HepG2 (cell line): ENCODE measurements at regions not wholly inside any gene's neighbourhood (a gene's known extent, or its start where the extent isn't known, plus 50 kb on each side); places are given as distances from the start of the nearest gene placed in this dataset.

Experiments
- ATAC-seq: fragments of 200-7000 bp; cut with Tn5 transposase; 3 replicates; pipeline ENCODE4 v1.9.1; 2020; ENCODE audit warnings: mild to moderate bottlenecking, moderate library complexity
- BruUV-seq: library from RNA; stranded (reverse); fragments of 400-500 nt; replicated peaks from 2 replicates; lab custom pipeline; 2021; lab: Mats Ljungman, UMichigan
- CTCF ChIA-PET: fragments of 300-600 bp; formaldehyde crosslinking; extraction: SDS; loops from one replicate; lab custom pipeline; 2021; ENCODE audit warnings: low total read pairs, inconsistent platforms, low intra/inter-chr PET ratio; lab: Yijun Ruan, JAX
- POLR2A ChIA-PET: fragments of 350-600 bp; sonication (Branson Sonifier 250); formaldehyde crosslinking; loops from one replicate; lab custom pipeline; 2020; ENCODE audit warnings: antibody characterized with exemption, inconsistent platforms; lab: Yijun Ruan, JAX
- DNase-seq: peaks from one replicate; pipeline ENCODE4 v3.0.0-alpha.2; 2015; ENCODE audit warnings: low spot score
- FAIRE-seq: peaks from 3 replicates; lab custom pipeline; 2011; peaks lifted over from hg19 to GRCh38; lab: Jason Lieb, UNC
- H2AFZ ChIP-seq: one replicate; pipeline ENCODE4 v1.6.1; 2011; ENCODE audit warnings: low read length, inconsistent platforms
- H3K27ac ChIP-seq: fragments of 300-600 bp; 3 replicates; pipeline ENCODE4 v1.8.0; 2011; ENCODE audit warnings: mixed run types, mild to moderate bottlenecking, mixed read lengths, low read length, inconsistent platforms; ENCODE audit not compliant: insufficient read depth; ENCODE audit errors: extremely low read length
- H3K27me3 ChIP-seq, 2 experiments: fragments of 200-600 bp in 1 of 2; 2 replicates in 1 of 2; 3 replicates in 1 of 2; pipeline versions ENCODE4 v1.6.0 to v1.8.0; 2011; ENCODE audit warnings: low read length in 2 of 2, mild to moderate bottlenecking in 2 of 2, moderate library complexity in 2 of 2, inconsistent platforms in 1 of 2; ENCODE audit not compliant: insufficient read depth in 2 of 2, control insufficient read depth in 1 of 2
- H3K36me3 ChIP-seq, 2 experiments: fragments of 200-600 bp in 1 of 2; replicated peaks in 1 of 2; 2 replicates in 1 of 2; 3 replicates in 1 of 2; pipeline versions ENCODE4 v1.5.1 to v1.8.0; 2011; ENCODE audit warnings: low read length in 2 of 2, inconsistent platforms in 1 of 2; ENCODE audit not compliant: insufficient read depth in 2 of 2, control insufficient read depth in 1 of 2
- H3K4me1 ChIP-seq: 2 replicates; pipeline ENCODE4 v1.5.1; 2012; ENCODE audit warnings: low read length, inconsistent platforms; ENCODE audit not compliant: insufficient read depth
- H3K4me2 ChIP-seq: 2 replicates; pipeline ENCODE4 v1.6.0; 2011; ENCODE audit warnings: low read depth, low read length, inconsistent platforms
- H3K4me3 ChIP-seq, 3 experiments: fragments of 200-600 bp in 1 of 3; sonication (generic), shearing (Covaris generic) in 1 of 3; replicated peaks in 1 of 3; 2 replicates each; pipeline ENCODE4 v1.5.1; 2011 to 2016; ENCODE audit warnings: low read length in 3 of 3, inconsistent platforms in 2 of 3, low read depth in 2 of 3, mild to moderate bottlenecking in 2 of 3, control low read depth in 1 of 3, mixed read lengths in 1 of 3; ENCODE audit not compliant: insufficient read depth in 1 of 3
- H3K79me2 ChIP-seq: one replicate; pipeline ENCODE4 v1.6.1; 2011; ENCODE audit warnings: low read length, inconsistent platforms; ENCODE audit not compliant: insufficient read depth
- H3K9ac ChIP-seq: 2 replicates; pipeline ENCODE4 v1.6.0; 2011; ENCODE audit warnings: mild to moderate bottlenecking, low read depth, low read length, inconsistent platforms; ENCODE audit not compliant: insufficient read depth
- H3K9me3 ChIP-seq: 2 replicates; pipeline ENCODE4 v1.5.1; 2012; ENCODE audit warnings: mild to moderate bottlenecking, low read length
- H4K20me1 ChIP-seq: 2 replicates; pipeline ENCODE4 v1.6.0; 2011; ENCODE audit warnings: inconsistent platforms, mild to moderate bottlenecking, low read length, moderate library complexity; ENCODE audit not compliant: insufficient read depth
- ATF7 ChIP-seq, 2 experiments: fragments of 450-650 bp in 1 of 2; sonication (generic) in 1 of 2; formaldehyde crosslinking in 1 of 2; IDR thresholded peaks; 2 replicates each; pipeline versions ENCODE4 v1.4.0 to v1.6.1; 2016 to 2020; ENCODE audit warnings: antibody characterized with exemption in 1 of 2, mild to moderate bottlenecking in 1 of 2, missing genetic modification reagents in 1 of 2
- CREB1 ChIP-seq, 2 experiments: fragments of 450-650 bp in 1 of 2; IDR thresholded peaks; 2 replicates each; pipeline ENCODE4 v1.6.1; 2016 to 2017; ENCODE audit warnings: control low read depth in 1 of 2, mild to moderate bottlenecking in 1 of 2, missing compliant biosample characterization in 1 of 2, missing genetic modification characterization in 1 of 2
- HDAC6 ChIP-seq: fragments of 200-600 bp; sonication (generic); IDR thresholded peaks from 2 replicates; pipeline ENCODE4 v1.7.0; 2017; ENCODE audit warnings: mild to moderate bottlenecking, antibody characterized with exemption, low read length, low read depth
- HNF4A ChIP-seq: sonication (generic); formaldehyde crosslinking; IDR thresholded peaks from 2 replicates; pipeline ENCODE4 v1.4.0; 2020; ENCODE audit warnings: missing genetic modification reagents
- HNF4G ChIP-seq, 2 experiments: sonication (generic) in 1 of 2; formaldehyde crosslinking in 1 of 2; IDR thresholded peaks; 2 replicates each; pipeline versions ENCODE4 v1.4.0 to v1.6.1; 2011 to 2020; ENCODE audit warnings: borderline replicate concordance in 2 of 2, low read depth in 2 of 2, mild to moderate bottlenecking in 2 of 2, low read length in 1 of 2, missing genetic modification reagents in 1 of 2, moderate library complexity in 1 of 2
- ISL2 ChIP-seq: sonication (generic); formaldehyde crosslinking; IDR thresholded peaks from 2 replicates; pipeline ENCODE4 v1.5.0; 2020; ENCODE audit warnings: missing genetic modification reagents
- MAZ ChIP-seq, 2 experiments: sonication (generic) in 1 of 2; formaldehyde crosslinking in 1 of 2; IDR thresholded peaks; 2 replicates each; pipeline versions ENCODE4 v1.5.0 to v1.6.1; 2012 to 2020; ENCODE audit warnings: low read depth in 2 of 2, mild to moderate bottlenecking in 2 of 2, borderline replicate concordance in 1 of 2, improper control_type of control experiment in 1 of 2, low read length in 1 of 2, missing genetic modification reagents in 1 of 2, moderate library complexity in 1 of 2
- MTA1 ChIP-seq: sonication (generic); formaldehyde crosslinking; IDR thresholded peaks from 2 replicates; pipeline ENCODE4 v1.4.0; 2020; ENCODE audit warnings: missing genetic modification reagents, mild to moderate bottlenecking, borderline replicate concordance
- ZBTB34 ChIP-seq: sonication (generic); formaldehyde crosslinking; IDR thresholded peaks from 2 replicates; pipeline ENCODE4 v1.8.0; 2022; ENCODE audit warnings: mild to moderate bottlenecking, missing genetic modification reagents
- ZNF646 ChIP-seq: sonication (generic); formaldehyde crosslinking; IDR thresholded peaks from 2 replicates; pipeline ENCODE4 v1.9.0; 2021; ENCODE audit warnings: mild to moderate bottlenecking, missing genetic modification reagents
- WGBS: methylation state at CpG from one replicate; pipeline ENCODE4 v1.1.6; 2017; ENCODE audit warnings: low lambda C conversion rate; 5-methylcytosine and 5-hydroxymethylcytosine counted together
- in situ Hi-C: cut with HindIII; loops from 2 replicates; pipeline ENCODE4 v1.10.0; 2017; ENCODE audit warnings: low pct_unique_long_range_greater_than_20kb; ENCODE audit not compliant: extremely low pct_ligation_motif_present
- intact Hi-C: fragments of 100-400 bp; cut with micrococcal nuclease; formaldehyde crosslinking; loops from one replicate; pipeline ENCODE4 v1.10.0; 2022; ENCODE audit not compliant: unreplicated experiment

- TF ChIP-seq MTA1 (CRISPR knock-in tag) (no peak), ISL2 (CRISPR knock-in tag) (no peak), HNF4G (IDR thresholded peaks at IDR 0.05; ENCODE audit: borderline replicate concordance, low read depth, low read length) (no peak), HNF4G (CRISPR knock-in tag; IDR thresholded peaks at IDR 0.05; ENCODE audit: borderline replicate concordance, low read depth) (no peak)
Measured at GRCh38 chr4:175405961-175406360, 406.1 kb downstream of the GPM6A start (continued).

- FAIRE-seq (no peak), ATAC-seq (no peak), DNase-seq (no peak)
- CTCF ChIA-PET: no interaction called here
- BruUV-seq: no TSS peak
- Histone ChIP-seq H3K4me3 (no peak overlapping the region), H3K4me1 (no peaks in the 10 kb centered on the region), H3K79me2 (no peaks in the 10 kb centered on the region), H3K27me3 (no peaks in the 10 kb centered on the region), H4K20me1 (no peaks in the 10 kb centered on the region), H2AFZ (no peak overlapping the region), H3K36me3 (no peaks in the 10 kb centered on the region), H3K4me2 (no peak overlapping the region), H3K27ac (no peak overlapping the region), H3K9ac (no peak overlapping the region), H3K9me3 (peaks cover 79% of the 10 kb centered on the region)
- TF ChIP-seq HNF4A (CRISPR knock-in tag) (no peak), ZNF646 (CRISPR knock-in tag) (no peak), ZBTB34 (CRISPR knock-in tag) (no peak), MAZ (IDR thresholded peaks at IDR 0.05; ENCODE audit: borderline replicate concordance, low read depth, low read length) (no peak), MAZ (CRISPR knock-in tag; IDR thresholded peaks at IDR 0.05; ENCODE audit: low read depth) (no peak), ATF7 (IDR thresholded peaks at IDR 0.05) (peak; percentile 79), ATF7 (CRISPR knock-in tag; IDR thresholded peaks at IDR 0.05) (no peak), HDAC6 (no peak), CREB1 (IDR thresholded peaks at IDR 0.05) (peak; percentile 40; the same call in 1 of the 2 replicates), CREB1 (CRISPR knock-in tag; IDR thresholded peaks at IDR 0.05) (no peak)
- WGBS: 28% methylated on average over 2 of the region's 2 CpGs
- in situ Hi-C loops (no loop called here), intact Hi-C loops (no loop called here)
- POLR2A ChIA-PET: no interaction called here
Measured at GRCh38 chr4:175407926-175408325, 404.1 kb downstream of the GPM6A start.
